GM12878 (cell line): ENCODE measurements at regions not wholly inside any gene's neighbourhood (a gene's known extent, or its start where the extent isn't known, plus 50 kb on each side); places are given as distances from the start of the nearest gene placed in this dataset.

ENCODE experiments used
- CBFB ChIP-seq: IDR thresholded peaks from 2 replicates; pipeline ENCODE4 v1.6.1; 2016; ENCODE audit warnings: antibody characterized with exemption, low read depth
- CHD2 ChIP-seq: IDR thresholded peaks from 2 replicates; pipeline ENCODE4 v1.6.1; 2011; ENCODE audit warnings: low read depth, low read length, improper control_type of control experiment, borderline replicate concordance
- EGR1 ChIP-seq, 2 experiments: IDR thresholded peaks; 1 replicate in 1 of 2; 2 replicates in 1 of 2; pipeline ENCODE4 v1.6.1; 2011 to 2012; ENCODE audit warnings: low read depth in 2 of 2, low read length in 2 of 2, borderline replicate concordance in 1 of 2, mild to moderate bottlenecking in 1 of 2, moderate library complexity in 1 of 2
- RELA ChIP-seq: fragments of 450-650 bp; IDR thresholded peaks from 2 replicates; pipeline ENCODE4 v1.8.0; 2014; ENCODE audit warnings: borderline replicate concordance; ENCODE audit not compliant: partially characterized antibody
- RUNX3 ChIP-seq: IDR thresholded peaks from 2 replicates; pipeline ENCODE4 v1.6.1; 2012; ENCODE audit warnings: low read length, inconsistent platforms
- SIN3A ChIP-seq: IDR thresholded peaks from 2 replicates; pipeline ENCODE4 v1.6.1; 2012; ENCODE audit warnings: low read depth, low read length, improper control_type of control experiment
- SP1 ChIP-seq: IDR thresholded peaks from one replicate; pipeline ENCODE4 v1.6.1; 2011; ENCODE audit warnings: low read depth, low read length
- SUPT20H ChIP-seq: IDR thresholded peaks from 2 replicates; pipeline ENCODE4 v1.6.1; 2011; ENCODE audit warnings: low read depth, mild to moderate bottlenecking, low read length, moderate library complexity, borderline replicate concordance; ENCODE audit not compliant: control insufficient read depth
- ZNF207 ChIP-seq: fragments of 450-650 bp; IDR thresholded peaks from 2 replicates; pipeline ENCODE4 v1.6.1; 2014; ENCODE audit warnings: antibody characterized with exemption, mild to moderate bottlenecking, borderline replicate concordance
- ZNF622 ChIP-seq: fragments of 450-650 bp; IDR thresholded peaks from 2 replicates; pipeline ENCODE4 v1.6.1; 2017; ENCODE audit warnings: mild to moderate bottlenecking, inconsistent platforms
- ZSCAN29 ChIP-seq: fragments of 450-650 bp; IDR thresholded peaks from 2 replicates; pipeline ENCODE4 v1.6.1; 2017; ENCODE audit warnings: mild to moderate bottlenecking, moderate library complexity
- TF ChIP-seq, protein P1 (sequence below): fragments of 450-650 bp; IDR thresholded peaks from 2 replicates; pipeline ENCODE4 v1.6.1; 2016; ENCODE audit warnings: mild to moderate bottlenecking
- TF ChIP-seq, protein P2 (sequence below): fragments of 450-650 bp; IDR thresholded peaks from 2 replicates; pipeline ENCODE4 v1.6.1; 2017; ENCODE audit warnings: mild to moderate bottlenecking, moderate library complexity
- TF ChIP-seq, protein P3 (sequence below): IDR thresholded peaks from 2 replicates; pipeline ENCODE4 v1.6.1; 2011; ENCODE audit warnings: borderline replicate concordance, low read depth, mild to moderate bottlenecking, moderate library complexity, mixed read lengths, low read length; ENCODE audit not compliant: insufficient read depth; ENCODE audit errors: extremely low read length
- TF ChIP-seq, protein P4 (sequence below): fragments of 450-650 bp; formaldehyde crosslinking; IDR thresholded peaks from 2 replicates; pipeline ENCODE4 v1.5.0; 2022; ENCODE audit warnings: mild to moderate bottlenecking, missing genetic modification characterization
- TF ChIP-seq, protein P5 (sequence below): fragments of 450-650 bp; formaldehyde crosslinking; IDR thresholded peaks from 2 replicates; pipeline ENCODE4 v1.4.0; 2020; ENCODE audit warnings: mild to moderate bottlenecking, moderate library complexity

DNA sequence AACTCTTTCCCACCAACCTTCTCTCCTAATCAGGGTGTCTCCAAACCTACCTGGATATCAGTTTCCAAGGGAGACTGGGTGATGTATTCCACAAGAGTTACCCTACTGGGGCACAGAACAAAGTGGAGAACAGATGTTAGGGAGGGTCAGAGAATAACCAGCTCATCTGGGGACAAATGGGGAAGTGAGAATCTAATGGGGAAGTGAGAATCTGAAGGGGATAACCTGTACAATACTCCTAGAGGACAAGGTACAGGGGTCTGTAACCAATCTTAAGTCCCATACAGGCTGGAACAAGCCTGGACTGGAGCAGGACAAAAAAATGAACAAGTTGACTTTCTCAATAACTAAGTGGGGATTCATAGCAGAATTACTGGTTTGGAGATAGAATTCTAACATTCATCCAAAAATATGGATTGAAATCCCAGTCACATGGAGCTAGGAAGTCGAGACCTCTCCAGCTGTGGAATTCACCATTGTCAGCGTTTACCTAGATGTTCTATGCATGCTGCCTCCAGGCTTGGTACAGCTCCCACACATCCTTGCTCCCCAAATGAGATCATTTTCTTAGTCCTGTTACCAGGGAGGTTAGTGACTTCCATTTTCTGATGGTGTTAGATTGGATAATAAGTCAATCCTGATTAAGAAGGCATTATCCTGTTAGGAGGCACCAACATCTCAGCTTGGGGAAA is 214.8 kb upstream of the MOCS1 start (continued):
- TF ChIP-seq RUNX3 (peak; percentile 80), EGR1 (IDR thresholded peaks at IDR 0.05; ENCODE audit: borderline replicate concordance in 1 of 2, low read depth in 2 of 2, low read length in 2 of 2) (no peak), ZNF622 (no peak), ZSCAN29 (no peak), SUPT20H (no peak), CHD2 (peak; percentile 90), SP1 (peak; percentile 73), SIN3A (no peak), RELA (peak; percentile 40), CBFB (no peak), ZNF207 (0 out of 2 replicates have a peak, but pooled peaks have one; percentile 40)
- TF ChIP-seq, protein P1, sequence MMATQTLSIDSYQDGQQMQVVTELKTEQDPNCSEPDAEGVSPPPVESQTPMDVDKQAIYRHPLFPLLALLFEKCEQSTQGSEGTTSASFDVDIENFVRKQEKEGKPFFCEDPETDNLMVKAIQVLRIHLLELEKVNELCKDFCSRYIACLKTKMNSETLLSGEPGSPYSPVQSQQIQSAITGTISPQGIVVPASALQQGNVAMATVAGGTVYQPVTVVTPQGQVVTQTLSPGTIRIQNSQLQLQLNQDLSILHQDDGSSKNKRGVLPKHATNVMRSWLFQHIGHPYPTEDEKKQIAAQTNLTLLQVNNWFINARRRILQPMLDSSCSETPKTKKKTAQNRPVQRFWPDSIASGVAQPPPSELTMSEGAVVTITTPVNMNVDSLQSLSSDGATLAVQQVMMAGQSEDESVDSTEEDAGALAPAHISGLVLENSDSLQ: no peak
- TF ChIP-seq, protein P2, sequence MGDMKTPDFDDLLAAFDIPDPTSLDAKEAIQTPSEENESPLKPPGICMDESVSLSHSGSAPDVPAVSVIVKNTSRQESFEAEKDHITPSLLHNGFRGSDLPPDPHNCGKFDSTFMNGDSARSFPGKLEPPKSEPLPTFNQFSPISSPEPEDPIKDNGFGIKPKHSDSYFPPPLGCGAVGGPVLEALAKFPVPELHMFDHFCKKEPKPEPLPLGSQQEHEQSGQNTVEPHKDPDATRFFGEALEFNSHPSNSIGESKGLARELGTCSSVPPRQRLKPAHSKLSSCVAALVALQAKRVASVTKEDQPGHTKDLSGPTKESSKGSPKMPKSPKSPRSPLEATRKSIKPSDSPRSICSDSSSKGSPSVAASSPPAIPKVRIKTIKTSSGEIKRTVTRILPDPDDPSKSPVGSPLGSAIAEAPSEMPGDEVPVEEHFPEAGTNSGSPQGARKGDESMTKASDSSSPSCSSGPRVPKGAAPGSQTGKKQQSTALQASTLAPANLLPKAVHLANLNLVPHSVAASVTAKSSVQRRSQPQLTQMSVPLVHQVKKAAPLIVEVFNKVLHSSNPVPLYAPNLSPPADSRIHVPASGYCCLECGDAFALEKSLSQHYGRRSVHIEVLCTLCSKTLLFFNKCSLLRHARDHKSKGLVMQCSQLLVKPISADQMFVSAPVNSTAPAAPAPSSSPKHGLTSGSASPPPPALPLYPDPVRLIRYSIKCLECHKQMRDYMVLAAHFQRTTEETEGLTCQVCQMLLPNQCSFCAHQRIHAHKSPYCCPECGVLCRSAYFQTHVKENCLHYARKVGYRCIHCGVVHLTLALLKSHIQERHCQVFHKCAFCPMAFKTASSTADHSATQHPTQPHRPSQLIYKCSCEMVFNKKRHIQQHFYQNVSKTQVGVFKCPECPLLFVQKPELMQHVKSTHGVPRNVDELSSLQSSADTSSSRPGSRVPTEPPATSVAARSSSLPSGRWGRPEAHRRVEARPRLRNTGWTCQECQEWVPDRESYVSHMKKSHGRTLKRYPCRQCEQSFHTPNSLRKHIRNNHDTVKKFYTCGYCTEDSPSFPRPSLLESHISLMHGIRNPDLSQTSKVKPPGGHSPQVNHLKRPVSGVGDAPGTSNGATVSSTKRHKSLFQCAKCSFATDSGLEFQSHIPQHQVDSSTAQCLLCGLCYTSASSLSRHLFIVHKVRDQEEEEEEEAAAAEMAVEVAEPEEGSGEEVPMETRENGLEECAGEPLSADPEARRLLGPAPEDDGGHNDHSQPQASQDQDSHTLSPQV: no peak
- TF ChIP-seq, protein P3, sequence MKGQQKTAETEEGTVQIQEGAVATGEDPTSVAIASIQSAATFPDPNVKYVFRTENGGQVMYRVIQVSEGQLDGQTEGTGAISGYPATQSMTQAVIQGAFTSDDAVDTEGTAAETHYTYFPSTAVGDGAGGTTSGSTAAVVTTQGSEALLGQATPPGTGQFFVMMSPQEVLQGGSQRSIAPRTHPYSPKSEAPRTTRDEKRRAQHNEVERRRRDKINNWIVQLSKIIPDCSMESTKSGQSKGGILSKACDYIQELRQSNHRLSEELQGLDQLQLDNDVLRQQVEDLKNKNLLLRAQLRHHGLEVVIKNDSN: no peak
- TF ChIP-seq, protein P4, sequence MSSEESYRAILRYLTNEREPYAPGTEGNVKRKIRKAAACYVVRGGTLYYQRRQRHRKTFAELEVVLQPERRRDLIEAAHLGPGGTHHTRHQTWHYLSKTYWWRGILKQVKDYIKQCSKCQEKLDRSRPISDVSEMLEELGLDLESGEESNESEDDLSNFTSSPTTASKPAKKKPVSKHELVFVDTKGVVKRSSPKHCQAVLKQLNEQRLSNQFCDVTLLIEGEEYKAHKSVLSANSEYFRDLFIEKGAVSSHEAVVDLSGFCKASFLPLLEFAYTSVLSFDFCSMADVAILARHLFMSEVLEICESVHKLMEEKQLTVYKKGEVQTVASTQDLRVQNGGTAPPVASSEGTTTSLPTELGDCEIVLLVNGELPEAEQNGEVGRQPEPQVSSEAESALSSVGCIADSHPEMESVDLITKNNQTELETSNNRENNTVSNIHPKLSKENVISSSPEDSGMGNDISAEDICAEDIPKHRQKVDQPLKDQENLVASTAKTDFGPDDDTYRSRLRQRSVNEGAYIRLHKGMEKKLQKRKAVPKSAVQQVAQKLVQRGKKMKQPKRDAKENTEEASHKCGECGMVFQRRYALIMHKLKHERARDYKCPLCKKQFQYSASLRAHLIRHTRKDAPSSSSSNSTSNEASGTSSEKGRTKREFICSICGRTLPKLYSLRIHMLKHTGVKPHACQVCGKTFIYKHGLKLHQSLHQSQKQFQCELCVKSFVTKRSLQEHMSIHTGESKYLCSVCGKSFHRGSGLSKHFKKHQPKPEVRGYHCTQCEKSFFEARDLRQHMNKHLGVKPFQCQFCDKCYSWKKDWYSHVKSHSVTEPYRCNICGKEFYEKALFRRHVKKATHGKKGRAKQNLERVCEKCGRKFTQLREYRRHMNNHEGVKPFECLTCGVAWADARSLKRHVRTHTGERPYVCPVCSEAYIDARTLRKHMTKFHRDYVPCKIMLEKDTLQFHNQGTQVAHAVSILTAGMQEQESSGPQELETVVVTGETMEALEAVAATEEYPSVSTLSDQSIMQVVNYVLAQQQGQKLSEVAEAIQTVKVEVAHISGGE (CRISPR knock-in tag): no peak
- TF ChIP-seq, protein P5, sequence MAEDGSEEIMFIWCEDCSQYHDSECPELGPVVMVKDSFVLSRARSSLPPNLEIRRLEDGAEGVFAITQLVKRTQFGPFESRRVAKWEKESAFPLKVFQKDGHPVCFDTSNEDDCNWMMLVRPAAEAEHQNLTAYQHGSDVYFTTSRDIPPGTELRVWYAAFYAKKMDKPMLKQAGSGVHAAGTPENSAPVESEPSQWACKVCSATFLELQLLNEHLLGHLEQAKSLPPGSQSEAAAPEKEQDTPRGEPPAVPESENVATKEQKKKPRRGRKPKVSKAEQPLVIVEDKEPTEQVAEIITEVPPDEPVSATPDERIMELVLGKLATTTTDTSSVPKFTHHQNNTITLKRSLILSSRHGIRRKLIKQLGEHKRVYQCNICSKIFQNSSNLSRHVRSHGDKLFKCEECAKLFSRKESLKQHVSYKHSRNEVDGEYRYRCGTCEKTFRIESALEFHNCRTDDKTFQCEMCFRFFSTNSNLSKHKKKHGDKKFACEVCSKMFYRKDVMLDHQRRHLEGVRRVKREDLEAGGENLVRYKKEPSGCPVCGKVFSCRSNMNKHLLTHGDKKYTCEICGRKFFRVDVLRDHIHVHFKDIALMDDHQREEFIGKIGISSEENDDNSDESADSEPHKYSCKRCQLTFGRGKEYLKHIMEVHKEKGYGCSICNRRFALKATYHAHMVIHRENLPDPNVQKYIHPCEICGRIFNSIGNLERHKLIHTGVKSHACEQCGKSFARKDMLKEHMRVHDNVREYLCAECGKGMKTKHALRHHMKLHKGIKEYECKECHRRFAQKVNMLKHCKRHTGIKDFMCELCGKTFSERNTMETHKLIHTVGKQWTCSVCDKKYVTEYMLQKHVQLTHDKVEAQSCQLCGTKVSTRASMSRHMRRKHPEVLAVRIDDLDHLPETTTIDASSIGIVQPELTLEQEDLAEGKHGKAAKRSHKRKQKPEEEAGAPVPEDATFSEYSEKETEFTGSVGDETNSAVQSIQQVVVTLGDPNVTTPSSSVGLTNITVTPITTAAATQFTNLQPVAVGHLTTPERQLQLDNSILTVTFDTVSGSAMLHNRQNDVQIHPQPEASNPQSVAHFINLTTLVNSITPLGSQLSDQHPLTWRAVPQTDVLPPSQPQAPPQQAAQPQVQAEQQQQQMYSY: no peak
